ENCODE measurements at regions not wholly inside any gene's neighbourhood (a gene's known extent, or its start where the extent isn't known, plus 50 kb on each side); places are given as distances from the start of the nearest gene placed in this dataset.
A peak's percentile ranks its signal among the peaks of the same experiment; 100 is the strongest.

GRCh38 chr22:27110665-27111451, 453.5 kb downstream of the MIAT start:
- no peak overlapping the region for H3K9ac ChIP-seq (ENCODE audit: low read length in 2 of 2)
- H3K9me3 ChIP-seq (ENCODE audit: control insufficient read depth in 2 of 2, low read length in 2 of 2) = no peaks in the 10 kb centered on the region
- H3K27me3 ChIP-seq (ENCODE audit: control insufficient read depth in 1 of 2, insufficient read depth in 2 of 2, low read length in 2 of 2) = no peaks in the 10 kb centered on the region
- H3K27ac ChIP-seq (ENCODE audit: low read length) = no peak overlapping the region
- H3K4me3 ChIP-seq (ENCODE audit: low read length in 2 of 2) = no peak overlapping the region
- no peaks in the 10 kb centered on the region for H3K36me3 ChIP-seq (ENCODE audit: control insufficient read depth in 2 of 2, insufficient read depth in 2 of 2, low read length in 2 of 2)
- H3K4me1 ChIP-seq (ENCODE audit: control insufficient read depth, insufficient read depth, low read length) = peaks cover 33% of the 10 kb centered on the region

- no peak overlapping the region for H3K4me3 ChIP-seq (ENCODE audit: low read length in 2 of 2)
- H3K27me3 ChIP-seq (ENCODE audit: control insufficient read depth in 1 of 2, insufficient read depth in 2 of 2, low read length in 2 of 2) = no peaks in the 10 kb centered on the region
- H3K4me1 ChIP-seq (ENCODE audit: control insufficient read depth, insufficient read depth, low read length) = peaks cover 23% of the 10 kb centered on the region
- peak overlapping the region; percentile 11 for H3K27ac ChIP-seq (ENCODE audit: low read length)
- H3K36me3 ChIP-seq (ENCODE audit: control insufficient read depth in 2 of 2, insufficient read depth in 2 of 2, low read length in 2 of 2) = no peaks in the 10 kb centered on the region
- H3K9ac ChIP-seq (ENCODE audit: low read length in 2 of 2) = no peak overlapping the region
- no peaks in the 10 kb centered on the region for H3K9me3 ChIP-seq (ENCODE audit: control insufficient read depth in 2 of 2, low read length in 2 of 2)
These were observed 454.6 kb downstream of the MIAT start for GRCh38 chr22:27111796-27112672.

- H3K27ac ChIP-seq (ENCODE audit: low read length) = peak overlapping the region; percentile 11
These were observed 455.8 kb downstream of the MIAT start for GRCh38 chr22:27113211-27113635.

GRCh38 chr22:27113641-27114040, 456.3 kb downstream of the MIAT start:
- no peak overlapping the region for H3K4me3 ChIP-seq (ENCODE audit: low read length in 2 of 2)
- H3K9ac ChIP-seq (ENCODE audit: low read length in 2 of 2) = no peak overlapping the region
- H3K27me3 ChIP-seq (ENCODE audit: control insufficient read depth in 1 of 2, insufficient read depth in 2 of 2, low read length in 2 of 2) = no peaks in the 10 kb centered on the region
- no peaks in the 10 kb centered on the region for H3K9me3 ChIP-seq (ENCODE audit: control insufficient read depth in 2 of 2, low read length in 2 of 2)
- H3K36me3 ChIP-seq (ENCODE audit: control insufficient read depth in 2 of 2, insufficient read depth in 2 of 2, low read length in 2 of 2) = no peaks in the 10 kb centered on the region
- H3K4me1 ChIP-seq (ENCODE audit: control insufficient read depth, insufficient read depth, low read length) = peaks cover 8% of the 10 kb centered on the region
- no peak overlapping the region for H3K27ac ChIP-seq (ENCODE audit: low read length)

More at GRCh38 chr22:27113211-27113635, 455.8 kb downstream of the MIAT start:
- H3K9me3 ChIP-seq (ENCODE audit: control insufficient read depth in 2 of 2, low read length in 2 of 2) = no peaks in the 10 kb centered on the region
- no peaks in the 10 kb centered on the region for H3K27me3 ChIP-seq (ENCODE audit: control insufficient read depth in 1 of 2, insufficient read depth in 2 of 2, low read length in 2 of 2)
- no peak overlapping the region for H3K4me3 ChIP-seq (ENCODE audit: low read length in 2 of 2)
- no peaks in the 10 kb centered on the region for H3K36me3 ChIP-seq (ENCODE audit: control insufficient read depth in 2 of 2, insufficient read depth in 2 of 2, low read length in 2 of 2)
- H3K4me1 ChIP-seq (ENCODE audit: control insufficient read depth, insufficient read depth, low read length) = peaks cover 12% of the 10 kb centered on the region
- H3K9ac ChIP-seq (ENCODE audit: low read length in 2 of 2) = no peak overlapping the region

GRCh38 chr22:27114186-27114585, 456.8 kb downstream of the MIAT start:
- H3K9ac ChIP-seq (ENCODE audit: low read length in 2 of 2) = no peak overlapping the region
- H3K9me3 ChIP-seq (ENCODE audit: control insufficient read depth in 2 of 2, low read length in 2 of 2) = no peaks in the 10 kb centered on the region
- no peak overlapping the region for H3K27ac ChIP-seq (ENCODE audit: low read length)
- H3K27me3 ChIP-seq (ENCODE audit: control insufficient read depth in 1 of 2, insufficient read depth in 2 of 2, low read length in 2 of 2) = no peaks in the 10 kb centered on the region
- peaks cover 4% of the 10 kb centered on the region for H3K4me1 ChIP-seq (ENCODE audit: control insufficient read depth, insufficient read depth, low read length)
- H3K36me3 ChIP-seq (ENCODE audit: control insufficient read depth in 2 of 2, insufficient read depth in 2 of 2, low read length in 2 of 2) = no peaks in the 10 kb centered on the region
- H3K4me3 ChIP-seq (ENCODE audit: low read length in 2 of 2) = no peak overlapping the region

- no peaks in the 10 kb centered on the region for H3K27me3 ChIP-seq (ENCODE audit: control insufficient read depth in 1 of 2, insufficient read depth in 2 of 2, low read length in 2 of 2)
- no peak overlapping the region for H3K27ac ChIP-seq (ENCODE audit: low read length)
- H3K4me3 ChIP-seq (ENCODE audit: low read length in 2 of 2) = no peak overlapping the region
- H3K9ac ChIP-seq (ENCODE audit: low read length in 2 of 2) = no peak overlapping the region
- H3K9me3 ChIP-seq (ENCODE audit: control insufficient read depth in 2 of 2, low read length in 2 of 2) = no peaks in the 10 kb centered on the region
- no peaks in the 10 kb centered on the region for H3K36me3 ChIP-seq (ENCODE audit: control insufficient read depth in 2 of 2, insufficient read depth in 2 of 2, low read length in 2 of 2)
- H3K4me1 ChIP-seq (ENCODE audit: control insufficient read depth, insufficient read depth, low read length) = peaks cover 4% of the 10 kb centered on the region
These were observed 458.0 kb downstream of the MIAT start for GRCh38 chr22:27115410-27115809.

GRCh38 chr22:27115816-27116256, 458.4 kb downstream of the MIAT start:
- no peaks in the 10 kb centered on the region for H3K36me3 ChIP-seq (ENCODE audit: control insufficient read depth in 2 of 2, insufficient read depth in 2 of 2, low read length in 2 of 2)

GRCh38 chr22:27116312-27117086, 459.1 kb downstream of the MIAT start:
- no peaks in the 10 kb centered on the region for H3K9me3 ChIP-seq (ENCODE audit: control insufficient read depth in 2 of 2, low read length in 2 of 2)
- H3K27me3 ChIP-seq (ENCODE audit: control insufficient read depth in 1 of 2, insufficient read depth in 2 of 2, low read length in 2 of 2) = no peaks in the 10 kb centered on the region
- H3K36me3 ChIP-seq (ENCODE audit: control insufficient read depth in 2 of 2, insufficient read depth in 2 of 2, low read length in 2 of 2) = no peaks in the 10 kb centered on the region
- no peak overlapping the region for H3K4me3 ChIP-seq (ENCODE audit: low read length in 2 of 2)
- no peak overlapping the region for H3K27ac ChIP-seq (ENCODE audit: low read length)
- H3K9ac ChIP-seq (ENCODE audit: low read length in 2 of 2) = no peak overlapping the region
- peaks cover 4% of the 10 kb centered on the region for H3K4me1 ChIP-seq (ENCODE audit: control insufficient read depth, insufficient read depth, low read length)

More at GRCh38 chr22:27115816-27116256, 458.4 kb downstream of the MIAT start:
- H3K4me3 ChIP-seq (ENCODE audit: low read length in 2 of 2) = no peak overlapping the region
- peaks cover 4% of the 10 kb centered on the region for H3K4me1 ChIP-seq (ENCODE audit: control insufficient read depth, insufficient read depth, low read length)
- no peak overlapping the region for H3K27ac ChIP-seq (ENCODE audit: low read length)
- no peak overlapping the region for H3K9ac ChIP-seq (ENCODE audit: low read length in 2 of 2)
- H3K27me3 ChIP-seq (ENCODE audit: control insufficient read depth in 1 of 2, insufficient read depth in 2 of 2, low read length in 2 of 2) = no peaks in the 10 kb centered on the region
- no peaks in the 10 kb centered on the region for H3K9me3 ChIP-seq (ENCODE audit: control insufficient read depth in 2 of 2, low read length in 2 of 2)

- Histone ChIP-seq H3K27ac (ENCODE audit: low read length) (no peak overlapping the region), H3K27me3 (ENCODE audit: control insufficient read depth in 1 of 2, insufficient read depth in 2 of 2, low read length in 2 of 2) (no peaks in the 10 kb centered on the region), H3K9me3 (ENCODE audit: control insufficient read depth in 2 of 2, low read length in 2 of 2) (no peaks in the 10 kb centered on the region), H3K36me3 (ENCODE audit: control insufficient read depth in 2 of 2, insufficient read depth in 2 of 2, low read length in 2 of 2) (no peaks in the 10 kb centered on the region), H3K9ac (ENCODE audit: low read length in 2 of 2) (no peak overlapping the region), H3K4me1 (ENCODE audit: control insufficient read depth, insufficient read depth, low read length) (peaks cover 14% of the 10 kb centered on the region), H3K4me3 (ENCODE audit: low read length in 2 of 2) (no peak overlapping the region)
These were observed 462.6 kb downstream of the MIAT start for GRCh38 chr22:27120036-27120435.

- Histone ChIP-seq H3K36me3 (ENCODE audit: control insufficient read depth in 2 of 2, insufficient read depth in 2 of 2, low read length in 2 of 2) (no peaks in the 10 kb centered on the region), H3K4me3 (ENCODE audit: low read length in 2 of 2) (no peak overlapping the region), H3K27me3 (ENCODE audit: control insufficient read depth in 1 of 2, insufficient read depth in 2 of 2, low read length in 2 of 2) (no peaks in the 10 kb centered on the region), H3K9me3 (ENCODE audit: control insufficient read depth in 2 of 2, low read length in 2 of 2) (no peaks in the 10 kb centered on the region), H3K9ac (ENCODE audit: low read length in 2 of 2) (no peak overlapping the region), H3K27ac (ENCODE audit: low read length) (no peak overlapping the region), H3K4me1 (ENCODE audit: control insufficient read depth, insufficient read depth, low read length) (peaks cover 14% of the 10 kb centered on the region)
These were observed 465.2 kb downstream of the MIAT start for GRCh38 chr22:27122574-27122973.

Measured in stomach smooth muscle (tissue), 2 donors.